HUES64 (cell line): ENCODE measurements at regions not wholly inside any gene's neighbourhood (a gene's known extent, or its start where the extent isn't known, plus 50 kb on each side); places are given as distances from the start of the nearest gene placed in this dataset.
"Not testable (repeated sequence)": the region's sequence is repeated elsewhere in the genome, so short reads cannot be mapped to it uniquely, and the experiment has no call there.

ENCODE experiments used
- H3K27ac ChIP-seq: 2 replicates; pipeline ENCODE4 v1.7.0; 2013; ENCODE audit warnings: low read depth, low read length, inconsistent platforms
- H3K27me3 ChIP-seq: 2 replicates; pipeline ENCODE4 v1.6.1; 2013; ENCODE audit warnings: mild to moderate bottlenecking, low read length; ENCODE audit not compliant: insufficient read depth
- H3K36me3 ChIP-seq: 2 replicates; pipeline ENCODE4 v1.6.1; 2013; ENCODE audit warnings: mild to moderate bottlenecking, low read length; ENCODE audit not compliant: insufficient read depth
- H3K4me1 ChIP-seq: 2 replicates; pipeline ENCODE4 v1.6.1; 2013; ENCODE audit warnings: mild to moderate bottlenecking, low read length, moderate library complexity; ENCODE audit not compliant: insufficient read depth
- H3K4me3 ChIP-seq: 2 replicates; pipeline ENCODE4 v1.5.1; 2013; ENCODE audit warnings: mild to moderate bottlenecking, low read length, moderate library complexity
- H3K9ac ChIP-seq: 2 replicates; pipeline ENCODE4 v1.6.1; 2013; ENCODE audit warnings: mild to moderate bottlenecking, low read depth, low read length
- H3K9me3 ChIP-seq: 2 replicates; pipeline ENCODE4 v1.6.1; 2013; ENCODE audit warnings: low read depth, low read length; ENCODE audit not compliant: insufficient read depth
- WGBS: fragments of 150-250, 120-280 bp; methylation state at CpG from one replicate; pipeline ENCODE4 v1.1.7; 2013; ENCODE audit warnings: missing lambda C conversion rate; 5-methylcytosine and 5-hydroxymethylcytosine counted together

- Histone ChIP-seq H3K9me3 (peaks cover 10% of the 10 kb centered on the region), H3K27me3 (no peaks in the 10 kb centered on the region), H3K27ac (no peak overlapping the region), H3K36me3 (no peaks in the 10 kb centered on the region), H3K9ac (no peak overlapping the region), H3K4me1 (no peaks in the 10 kb centered on the region), H3K4me3 (no peak overlapping the region)
- WGBS, result 92% methylated on average over 4 of the region's 4 CpGs
These were observed 91.4 kb upstream of the FHL2 start for GRCh38 chr2:105490204-105490603.

DNA sequence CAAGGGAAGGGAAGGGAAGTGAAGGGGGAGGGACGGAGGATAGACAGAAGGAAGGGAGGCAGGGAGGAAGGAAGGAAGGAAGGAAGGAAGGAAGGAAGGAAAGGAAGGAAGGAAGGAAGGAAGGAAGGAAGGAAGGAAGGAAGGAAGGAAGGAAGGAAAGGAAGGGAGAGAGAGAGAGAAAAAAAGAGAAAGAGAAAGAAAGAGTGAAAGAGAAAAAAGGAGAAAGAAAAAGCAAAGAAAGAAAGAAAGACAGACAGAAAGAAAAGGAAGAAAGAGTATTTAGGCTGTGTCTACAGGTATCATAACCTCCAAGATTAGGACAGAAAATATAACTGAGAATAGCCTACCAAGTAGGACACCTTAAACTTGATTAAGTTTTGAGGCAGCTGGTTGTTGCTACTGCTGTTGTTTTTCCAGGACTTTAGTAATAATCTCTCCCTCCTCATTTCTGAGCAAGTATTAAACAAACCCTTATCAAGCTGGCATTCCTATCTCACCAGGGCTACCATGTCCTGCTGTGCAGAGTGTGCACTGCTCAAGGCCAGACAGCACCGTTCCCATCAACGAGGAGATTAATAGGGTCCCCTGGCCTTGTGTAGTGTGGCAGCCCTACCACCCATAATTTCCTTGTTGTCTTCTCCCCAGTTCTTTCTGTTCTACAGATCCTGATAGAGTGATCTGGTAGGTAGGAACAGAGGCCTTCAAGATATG is 90.5 kb upstream of the FHL2 start:
- H3K27me3 ChIP-seq, result no peaks in the 10 kb centered on the region
- no peak overlapping the region for H3K27ac ChIP-seq
- no peaks in the 10 kb centered on the region for H3K36me3 ChIP-seq
- no peak overlapping the region for H3K4me3 ChIP-seq
- H3K4me1 ChIP-seq, result no peaks in the 10 kb centered on the region
- H3K9ac ChIP-seq, result no peak overlapping the region
- 77% methylated on average over 3 of the region's 3 CpGs for WGBS
- H3K9me3 ChIP-seq, result peaks cover 10% of the 10 kb centered on the region

- Histone ChIP-seq H3K9ac (no peak overlapping the region), H3K27ac (no peak overlapping the region), H3K27me3 (no peaks in the 10 kb centered on the region), H3K4me1 (no peaks in the 10 kb centered on the region), H3K36me3 (no peaks in the 10 kb centered on the region), H3K9me3 (peaks cover 10% of the 10 kb centered on the region), H3K4me3 (no peak overlapping the region)
- 93% methylated on average over 8 of the region's 8 CpGs for WGBS
These were observed 89.4 kb upstream of the FHL2 start for GRCh38 chr2:105488285-105488684.

DNA sequence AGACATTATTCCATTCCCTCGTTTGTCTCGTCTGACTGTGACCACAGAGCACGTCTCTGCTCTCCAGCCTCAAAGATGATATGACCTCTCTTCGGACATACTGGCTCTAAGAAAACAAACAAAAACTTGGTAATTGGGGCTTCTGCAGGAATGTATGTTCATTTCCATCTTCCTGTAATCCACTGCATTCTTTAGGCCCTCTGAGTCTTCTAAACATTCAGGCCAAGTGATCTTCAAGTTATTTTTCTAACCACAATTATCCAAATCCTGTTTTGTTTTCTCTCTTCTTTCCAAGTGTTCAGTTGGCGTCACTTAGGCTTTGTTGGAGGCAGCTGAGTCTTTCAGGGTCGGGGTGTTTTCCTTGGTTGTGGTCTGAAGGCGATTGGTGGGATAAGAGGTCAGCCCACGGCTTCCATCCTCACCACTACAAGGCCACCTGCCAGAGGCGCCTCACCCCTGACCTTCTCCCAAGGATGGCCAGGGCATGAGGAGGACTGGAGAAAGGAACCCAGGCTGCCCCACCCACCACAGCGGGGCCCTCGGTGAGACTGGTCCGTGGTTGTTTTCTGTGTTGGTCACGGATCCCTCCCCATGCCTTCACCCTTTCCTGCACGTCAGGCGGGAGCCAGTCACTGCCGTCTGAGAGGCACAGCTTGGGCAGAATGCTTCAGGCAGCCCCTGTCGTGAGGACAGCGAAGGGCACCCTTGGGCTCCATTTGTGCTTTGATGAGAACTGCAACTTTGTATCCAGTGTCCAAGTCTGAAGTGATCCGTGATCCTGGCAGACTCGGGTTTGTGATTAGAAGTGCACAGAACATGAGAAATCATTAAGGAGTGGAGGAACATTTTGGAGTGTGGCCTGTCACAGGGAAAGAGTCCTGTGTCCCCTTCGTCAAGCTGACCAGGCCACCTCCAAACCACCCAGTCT is 88.6 kb upstream of the FHL2 start:
- no peak overlapping the region for H3K27ac ChIP-seq
- WGBS, result 95% methylated on average over 20 of the region's 21 CpGs

GRCh38 chr2:105486762-105487141 is 87.9 kb upstream of the FHL2 start:
- Histone ChIP-seq H3K36me3 (no peaks in the 10 kb centered on the region), H3K27ac (no peak overlapping the region), H3K9me3 (no peaks in the 10 kb centered on the region), H3K27me3 (no peaks in the 10 kb centered on the region), H3K9ac (no peak overlapping the region), H3K4me3 (no peak overlapping the region), H3K4me1 (no peaks in the 10 kb centered on the region)
- WGBS, result 88% methylated on average over 3 of the region's 3 CpGs

More for the DNA sequence above, 88.6 kb upstream of the FHL2 start:
- Histone ChIP-seq H3K4me3 (no peak overlapping the region), H3K36me3 (no peaks in the 10 kb centered on the region), H3K9ac (no peak overlapping the region), H3K9me3 (peaks cover 2% of the 10 kb centered on the region; the same call in 1 of the 2 replicates), H3K4me1 (no peaks in the 10 kb centered on the region), H3K27me3 (no peaks in the 10 kb centered on the region)

- Histone ChIP-seq H3K9ac (no peak overlapping the region), H3K27me3 (no peaks in the 10 kb centered on the region), H3K4me3 (no peak overlapping the region), H3K27ac (no peak overlapping the region), H3K9me3 (no peaks in the 10 kb centered on the region), H3K4me1 (no peaks in the 10 kb centered on the region), H3K36me3 (no peaks in the 10 kb centered on the region)
- 79% methylated on average over 2 of the region's 2 CpGs for WGBS
These were observed 79.8 kb upstream of the FHL2 start for GRCh38 chr2:105478670-105479069.

DNA sequence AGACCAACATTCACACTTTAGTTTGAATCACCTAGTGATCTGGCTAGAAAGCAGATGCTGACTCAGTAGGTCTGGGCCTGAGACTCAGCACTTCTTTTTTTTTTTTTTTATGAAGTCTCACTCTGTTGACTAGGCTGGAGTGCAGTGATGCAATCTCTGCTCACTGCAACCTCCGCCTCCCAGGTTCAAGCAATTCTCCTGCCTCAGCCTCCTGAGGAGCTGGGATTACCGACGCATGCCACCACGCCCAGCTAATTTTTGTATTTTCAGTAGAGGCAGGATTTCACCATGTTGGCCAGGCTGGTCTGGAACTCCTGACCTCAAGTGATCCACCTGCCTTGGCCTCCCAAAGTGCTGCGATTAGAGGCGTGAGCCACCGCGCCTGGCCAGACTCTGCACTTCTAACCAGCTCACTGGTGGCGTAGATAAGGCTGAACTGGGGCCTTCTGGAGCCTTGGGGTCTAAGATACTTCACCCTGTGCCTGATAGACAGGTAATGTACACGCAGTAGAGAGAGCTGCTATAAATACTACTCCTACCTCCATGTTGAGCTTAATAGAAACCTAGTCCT is 78.3 kb upstream of the FHL2 start:
- H3K27ac ChIP-seq, H3K4me1 ChIP-seq, H3K9me3 ChIP-seq, H3K9ac ChIP-seq, H3K4me3 ChIP-seq, H3K27me3 ChIP-seq, H3K36me3 ChIP-seq: not testable (repeated sequence)
- 97% methylated on average over 10 of the region's 10 CpGs for WGBS

GRCh38 chr2:105473011-105473410 is 74.2 kb upstream of the FHL2 start:
- 93% methylated on average over 5 of the region's 5 CpGs for WGBS
- Histone ChIP-seq H3K9me3 (no peaks in the 10 kb centered on the region), H3K4me3 (no peak overlapping the region), H3K9ac (no peak overlapping the region), H3K36me3 (no peaks in the 10 kb centered on the region), H3K27ac (no peak overlapping the region), H3K27me3 (no peaks in the 10 kb centered on the region), H3K4me1 (peaks cover 5% of the 10 kb centered on the region)

- WGBS, result 81% methylated on average over 5 of the region's 5 CpGs
- H3K27ac ChIP-seq, result no peak overlapping the region
- H3K27me3 ChIP-seq, result no peaks in the 10 kb centered on the region
- no peaks in the 10 kb centered on the region for H3K9me3 ChIP-seq
- peaks cover 5% of the 10 kb centered on the region for H3K4me1 ChIP-seq
- H3K9ac ChIP-seq, result no peak overlapping the region
- no peaks in the 10 kb centered on the region for H3K36me3 ChIP-seq
- H3K4me3 ChIP-seq, result no peak overlapping the region
These were observed 72.1 kb upstream of the FHL2 start for GRCh38 chr2:105470979-105471378.

- H3K9me3 ChIP-seq, result no peaks in the 10 kb centered on the region
- peaks cover 5% of the 10 kb centered on the region for H3K4me1 ChIP-seq
- H3K36me3 ChIP-seq, result no peaks in the 10 kb centered on the region
- H3K27ac ChIP-seq, result no peak overlapping the region
- H3K27me3 ChIP-seq, result no peaks in the 10 kb centered on the region
- no peak overlapping the region for H3K4me3 ChIP-seq
- no peak overlapping the region for H3K9ac ChIP-seq
- 97% methylated on average over 8 of the region's 8 CpGs for WGBS
These were observed 70.9 kb upstream of the FHL2 start for GRCh38 chr2:105469781-105470180.

DNA sequence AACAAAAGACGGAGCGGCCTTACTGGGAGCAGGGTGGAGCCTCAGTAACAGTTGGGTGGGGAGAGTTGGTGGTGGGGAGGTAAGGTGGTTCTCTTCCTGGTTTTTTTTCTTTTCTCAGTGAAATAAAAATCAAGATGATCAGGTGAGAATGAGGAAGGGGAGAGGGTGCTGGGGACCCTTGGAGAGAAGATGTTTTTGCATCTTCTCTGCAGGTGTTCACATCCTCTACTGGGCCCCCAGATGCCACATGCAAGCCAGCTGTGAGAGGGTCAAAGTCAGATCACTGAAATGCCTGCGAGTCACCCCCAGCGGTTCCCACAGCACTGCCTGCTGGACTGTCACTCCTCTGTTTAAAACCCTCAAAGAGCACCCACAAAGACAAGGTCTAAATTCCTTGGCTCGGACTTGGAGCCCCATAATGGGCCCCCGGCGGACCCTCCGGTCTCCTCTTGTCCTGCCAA is 69.8 kb upstream of the FHL2 start:
- Histone ChIP-seq H3K4me1 (peaks cover 5% of the 10 kb centered on the region), H3K27me3 (no peaks in the 10 kb centered on the region), H3K9ac (no peak overlapping the region), H3K9me3 (no peaks in the 10 kb centered on the region), H3K36me3 (no peaks in the 10 kb centered on the region), H3K4me3 (no peak overlapping the region), H3K27ac (no peak overlapping the region)
- WGBS, result 69% methylated on average over 8 of the region's 8 CpGs
